ENCODE measurements at regions not wholly inside any gene's neighbourhood (a gene's known extent, or its start where the extent isn't known, plus 50 kb on each side); places are given as distances from the start of the nearest gene placed in this dataset.

DNA sequence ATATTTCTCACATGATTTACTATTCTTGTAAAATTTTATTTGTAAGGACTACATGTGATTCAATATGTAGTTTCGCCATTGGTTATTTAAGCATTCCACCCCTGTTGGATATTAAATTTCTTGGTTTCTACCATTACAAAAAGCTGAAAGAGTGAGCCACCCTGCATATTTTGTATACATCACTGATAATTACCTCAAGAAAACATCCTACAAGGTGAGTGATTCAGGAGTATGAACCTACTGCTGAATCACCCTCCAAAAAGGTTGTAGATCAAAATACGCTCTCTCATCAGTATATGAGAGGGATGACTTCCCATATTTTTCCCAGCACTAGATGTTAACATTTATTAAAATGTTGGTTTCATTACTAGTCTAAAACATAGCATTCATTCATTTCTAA is 454.3 kb upstream of the WWC1 start:
- Histone ChIP-seq H3K79me2 (replicated peaks; ENCODE audit: insufficient read depth, low read length) (no peaks in the 10 kb centered on the region), H3K9me3 (ENCODE audit: low read length) (no peaks in the 10 kb centered on the region), H2AFZ (ENCODE audit: low read depth, low read length) (no peak overlapping the region), H3K27me3 (ENCODE audit: insufficient read depth, low read depth, low read length) (no peaks in the 10 kb centered on the region), H3K4me2 (ENCODE audit: low read length) (no peak overlapping the region), H3F3A (ENCODE audit: insufficient read depth, low read length, poor library complexity, severe bottlenecking) (no peaks in the 10 kb centered on the region), H3K36me3 (ENCODE audit: insufficient read depth, low read length) (no peaks in the 10 kb centered on the region), H3K9ac (ENCODE audit: low read length) (no peak overlapping the region), H3K4me3 (ENCODE audit: low read length) (no peak overlapping the region), H4K20me1 (ENCODE audit: insufficient read depth) (no peaks in the 10 kb centered on the region), H3K9me2 (ENCODE audit: insufficient read depth, low read length) (no peaks in the 10 kb centered on the region), H3K27ac (ENCODE audit: low read length) (no peak overlapping the region)
- TF ChIP-seq, protein P1, sequence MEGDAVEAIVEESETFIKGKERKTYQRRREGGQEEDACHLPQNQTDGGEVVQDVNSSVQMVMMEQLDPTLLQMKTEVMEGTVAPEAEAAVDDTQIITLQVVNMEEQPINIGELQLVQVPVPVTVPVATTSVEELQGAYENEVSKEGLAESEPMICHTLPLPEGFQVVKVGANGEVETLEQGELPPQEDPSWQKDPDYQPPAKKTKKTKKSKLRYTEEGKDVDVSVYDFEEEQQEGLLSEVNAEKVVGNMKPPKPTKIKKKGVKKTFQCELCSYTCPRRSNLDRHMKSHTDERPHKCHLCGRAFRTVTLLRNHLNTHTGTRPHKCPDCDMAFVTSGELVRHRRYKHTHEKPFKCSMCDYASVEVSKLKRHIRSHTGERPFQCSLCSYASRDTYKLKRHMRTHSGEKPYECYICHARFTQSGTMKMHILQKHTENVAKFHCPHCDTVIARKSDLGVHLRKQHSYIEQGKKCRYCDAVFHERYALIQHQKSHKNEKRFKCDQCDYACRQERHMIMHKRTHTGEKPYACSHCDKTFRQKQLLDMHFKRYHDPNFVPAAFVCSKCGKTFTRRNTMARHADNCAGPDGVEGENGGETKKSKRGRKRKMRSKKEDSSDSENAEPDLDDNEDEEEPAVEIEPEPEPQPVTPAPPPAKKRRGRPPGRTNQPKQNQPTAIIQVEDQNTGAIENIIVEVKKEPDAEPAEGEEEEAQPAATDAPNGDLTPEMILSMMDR (IDR thresholded peaks at IDR 0.05; ENCODE audit: poor library complexity, severe bottlenecking): no peak
- TF ChIP-seq RAD21 (conservative IDR thresholded peaks at IDR 0.05) (no peak), POLR2AphosphoS5 (IDR thresholded peaks at IDR 0.05) (no peak), EZH2 (IDR thresholded peaks at IDR 0.05; ENCODE audit: borderline replicate concordance, insufficient read depth, low read length, poor library complexity, severe bottlenecking) (no peak), SMC3 (conservative IDR thresholded peaks at IDR 0.05; ENCODE audit: poor library complexity) (no peak), TAF1 (IDR thresholded peaks at IDR 0.05; ENCODE audit: low read depth) (no peak), EP300 (conservative IDR thresholded peaks at IDR 0.05; ENCODE audit: poor library complexity, severe bottlenecking) (no peak), MXI1 (conservative IDR thresholded peaks at IDR 0.05; ENCODE audit: poor library complexity, severe bottlenecking) (no peak)
- TF ChIP-seq, protein P2, sequence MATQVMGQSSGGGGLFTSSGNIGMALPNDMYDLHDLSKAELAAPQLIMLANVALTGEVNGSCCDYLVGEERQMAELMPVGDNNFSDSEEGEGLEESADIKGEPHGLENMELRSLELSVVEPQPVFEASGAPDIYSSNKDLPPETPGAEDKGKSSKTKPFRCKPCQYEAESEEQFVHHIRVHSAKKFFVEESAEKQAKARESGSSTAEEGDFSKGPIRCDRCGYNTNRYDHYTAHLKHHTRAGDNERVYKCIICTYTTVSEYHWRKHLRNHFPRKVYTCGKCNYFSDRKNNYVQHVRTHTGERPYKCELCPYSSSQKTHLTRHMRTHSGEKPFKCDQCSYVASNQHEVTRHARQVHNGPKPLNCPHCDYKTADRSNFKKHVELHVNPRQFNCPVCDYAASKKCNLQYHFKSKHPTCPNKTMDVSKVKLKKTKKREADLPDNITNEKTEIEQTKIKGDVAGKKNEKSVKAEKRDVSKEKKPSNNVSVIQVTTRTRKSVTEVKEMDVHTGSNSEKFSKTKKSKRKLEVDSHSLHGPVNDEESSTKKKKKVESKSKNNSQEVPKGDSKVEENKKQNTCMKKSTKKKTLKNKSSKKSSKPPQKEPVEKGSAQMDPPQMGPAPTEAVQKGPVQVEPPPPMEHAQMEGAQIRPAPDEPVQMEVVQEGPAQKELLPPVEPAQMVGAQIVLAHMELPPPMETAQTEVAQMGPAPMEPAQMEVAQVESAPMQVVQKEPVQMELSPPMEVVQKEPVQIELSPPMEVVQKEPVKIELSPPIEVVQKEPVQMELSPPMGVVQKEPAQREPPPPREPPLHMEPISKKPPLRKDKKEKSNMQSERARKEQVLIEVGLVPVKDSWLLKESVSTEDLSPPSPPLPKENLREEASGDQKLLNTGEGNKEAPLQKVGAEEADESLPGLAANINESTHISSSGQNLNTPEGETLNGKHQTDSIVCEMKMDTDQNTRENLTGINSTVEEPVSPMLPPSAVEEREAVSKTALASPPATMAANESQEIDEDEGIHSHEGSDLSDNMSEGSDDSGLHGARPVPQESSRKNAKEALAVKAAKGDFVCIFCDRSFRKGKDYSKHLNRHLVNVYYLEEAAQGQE (IDR thresholded peaks at IDR 0.05; ENCODE audit: borderline replicate concordance): no peak

DNA sequence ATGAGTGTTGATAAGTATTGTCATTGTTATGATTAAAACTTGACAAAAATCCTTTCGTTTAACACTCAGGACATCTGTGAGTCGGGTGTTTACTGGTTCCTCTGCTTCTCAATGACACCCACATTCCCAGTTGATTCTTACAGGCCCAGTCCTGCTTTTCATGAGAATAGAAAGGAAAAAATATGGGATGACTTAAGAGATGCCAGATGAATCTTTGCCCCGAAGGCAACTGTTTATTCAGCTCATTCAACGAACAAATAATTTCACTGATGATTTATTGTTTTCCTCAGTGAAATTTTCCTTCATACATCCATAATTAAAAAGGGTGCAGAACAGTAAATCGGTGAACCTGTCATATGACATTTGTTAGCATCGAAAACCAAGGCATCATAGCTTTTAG is 452.4 kb upstream of the WWC1 start:
- Histone ChIP-seq H3K9ac (ENCODE audit: low read length) (no peak overlapping the region), H3K79me2 (replicated peaks; ENCODE audit: insufficient read depth, low read length) (no peaks in the 10 kb centered on the region), H3F3A (ENCODE audit: insufficient read depth, low read length, poor library complexity, severe bottlenecking) (peaks cover 4% of the 10 kb centered on the region), H3K36me3 (ENCODE audit: insufficient read depth, low read length) (no peaks in the 10 kb centered on the region), H3K9me3 (ENCODE audit: low read length) (no peaks in the 10 kb centered on the region), H3K4me2 (ENCODE audit: low read length) (no peak overlapping the region), H3K27ac (ENCODE audit: low read length) (no peak overlapping the region), H3K9me2 (ENCODE audit: insufficient read depth, low read length) (no peaks in the 10 kb centered on the region), H4K20me1 (ENCODE audit: insufficient read depth) (no peaks in the 10 kb centered on the region), H3K27me3 (ENCODE audit: insufficient read depth, low read depth, low read length) (no peaks in the 10 kb centered on the region), H3K4me3 (ENCODE audit: low read length) (no peak overlapping the region), H2AFZ (ENCODE audit: low read depth, low read length) (no peak overlapping the region)
- TF ChIP-seq POLR2AphosphoS5 (IDR thresholded peaks at IDR 0.05): no peak
- TF ChIP-seq, protein P1 (IDR thresholded peaks at IDR 0.05; ENCODE audit: poor library complexity, severe bottlenecking): no peak
- TF ChIP-seq RAD21 (conservative IDR thresholded peaks at IDR 0.05): no peak
- no peak for TF ChIP-seq SMC3 (conservative IDR thresholded peaks at IDR 0.05; ENCODE audit: poor library complexity)
- no peak for TF ChIP-seq MXI1 (conservative IDR thresholded peaks at IDR 0.05; ENCODE audit: poor library complexity, severe bottlenecking)
- TF ChIP-seq TAF1 (IDR thresholded peaks at IDR 0.05; ENCODE audit: low read depth): no peak
- TF ChIP-seq, protein P2 (IDR thresholded peaks at IDR 0.05; ENCODE audit: borderline replicate concordance): no peak
- no peak for TF ChIP-seq EP300 (conservative IDR thresholded peaks at IDR 0.05; ENCODE audit: poor library complexity, severe bottlenecking)
